Right hindlimb (tissue), 1 donor: ENCODE measurements at regions not wholly inside any gene's neighbourhood (a gene's known extent, or its start where the extent isn't known, plus 50 kb on each side); places are given as distances from the start of the nearest gene placed in this dataset.
"Not testable (repeated sequence)": the region's sequence is repeated elsewhere in the genome, so short reads cannot be mapped to it uniquely, and the experiment has no call there.

Experiments used
- DNase-seq: peaks from one replicate; pipeline ENCODE4 v3.0.0-alpha.2; 2018

DNA sequence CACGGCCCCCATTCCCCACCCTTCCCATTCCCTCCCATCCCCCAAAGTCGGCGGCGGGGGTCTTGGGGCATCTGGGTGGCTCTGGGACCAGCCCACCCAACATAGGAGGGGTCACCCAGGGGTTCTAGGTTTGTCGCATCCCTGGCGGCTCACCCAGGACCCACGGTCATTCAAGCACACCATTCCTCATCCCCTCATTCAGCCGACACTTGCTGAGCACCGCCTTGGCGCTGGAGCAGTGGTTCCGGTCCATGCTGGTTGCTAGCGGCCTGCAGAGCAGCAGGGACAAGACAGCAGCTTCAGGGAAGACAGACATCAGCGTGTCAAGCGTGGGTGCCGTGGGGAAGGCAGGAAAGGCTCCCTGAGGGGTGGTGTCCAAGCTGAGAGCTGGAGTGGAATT lies 50.5 kb upstream of the OTOS start:
- no peak for DNase-seq

DNA sequence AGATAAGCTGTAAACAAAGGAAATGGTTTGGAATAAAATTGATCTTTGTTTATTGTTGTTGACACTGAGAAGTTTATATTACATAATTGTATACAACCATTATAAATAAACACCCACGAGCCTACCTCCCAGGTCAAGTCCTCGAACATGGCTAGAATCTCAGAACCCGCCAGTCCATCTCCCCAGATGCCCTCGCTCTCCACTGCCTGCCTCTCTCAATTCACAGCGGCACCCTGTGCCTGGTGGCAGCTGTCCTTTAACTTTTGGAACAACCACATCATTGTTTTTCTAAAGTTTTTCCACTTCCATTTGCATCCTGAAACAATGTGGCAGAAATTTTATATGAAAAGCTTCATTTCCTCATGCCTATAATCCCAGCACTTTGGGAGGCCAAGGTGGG lies 52.2 kb upstream of the OTOS start:
- no peak for DNase-seq

DNA sequence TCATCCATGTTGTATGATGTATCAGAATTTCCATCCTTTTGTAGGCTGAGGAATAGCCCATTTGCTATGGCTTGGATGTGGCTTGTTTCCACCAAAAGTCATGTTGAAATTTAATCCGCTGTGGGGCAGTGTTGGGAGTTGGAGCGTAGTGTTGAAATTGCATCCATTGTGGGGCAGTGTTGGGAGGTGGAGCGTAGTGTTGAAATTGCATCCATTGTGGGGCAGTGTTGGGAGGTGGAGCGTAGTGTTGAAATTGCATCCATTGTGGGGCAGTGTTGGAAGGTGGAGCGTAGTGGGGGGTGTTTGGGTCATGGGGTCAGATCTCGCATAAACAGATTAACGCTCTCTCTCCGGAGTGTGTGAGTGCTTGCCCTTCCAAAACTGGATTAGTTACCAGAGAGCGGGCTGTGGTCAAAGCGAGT lies 53.9 kb upstream of the OTOS start:
- not testable (repeated sequence) for DNase-seq

DNA sequence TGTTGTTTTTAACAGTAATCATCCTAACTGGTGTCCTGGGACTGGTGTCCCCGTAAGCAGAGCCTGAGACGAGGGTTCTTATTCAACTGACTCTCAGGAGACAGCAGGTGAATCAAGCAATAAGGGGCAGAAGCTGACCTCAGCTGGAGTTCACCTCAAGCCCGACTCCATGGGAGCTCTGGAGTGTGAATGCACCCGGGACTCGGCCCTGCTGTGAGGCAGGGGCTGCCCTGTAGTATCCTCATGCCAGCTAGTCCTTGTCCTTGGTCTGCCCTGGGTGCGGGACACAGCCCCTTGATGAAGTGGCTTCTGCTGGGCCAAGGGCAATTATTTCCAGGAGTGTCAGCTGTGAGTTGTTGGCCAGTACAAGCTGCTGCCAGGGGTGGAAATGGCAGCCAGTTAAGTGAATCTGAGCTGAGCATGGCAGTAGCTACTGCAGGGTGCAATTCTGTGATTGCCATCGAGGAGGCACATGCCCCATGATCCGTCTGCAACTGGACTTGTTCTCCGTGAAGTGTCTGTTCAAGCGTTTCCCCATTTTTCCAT lies 54.9 kb upstream of the OTOS start:
- DNase-seq, result no peak

DNA sequence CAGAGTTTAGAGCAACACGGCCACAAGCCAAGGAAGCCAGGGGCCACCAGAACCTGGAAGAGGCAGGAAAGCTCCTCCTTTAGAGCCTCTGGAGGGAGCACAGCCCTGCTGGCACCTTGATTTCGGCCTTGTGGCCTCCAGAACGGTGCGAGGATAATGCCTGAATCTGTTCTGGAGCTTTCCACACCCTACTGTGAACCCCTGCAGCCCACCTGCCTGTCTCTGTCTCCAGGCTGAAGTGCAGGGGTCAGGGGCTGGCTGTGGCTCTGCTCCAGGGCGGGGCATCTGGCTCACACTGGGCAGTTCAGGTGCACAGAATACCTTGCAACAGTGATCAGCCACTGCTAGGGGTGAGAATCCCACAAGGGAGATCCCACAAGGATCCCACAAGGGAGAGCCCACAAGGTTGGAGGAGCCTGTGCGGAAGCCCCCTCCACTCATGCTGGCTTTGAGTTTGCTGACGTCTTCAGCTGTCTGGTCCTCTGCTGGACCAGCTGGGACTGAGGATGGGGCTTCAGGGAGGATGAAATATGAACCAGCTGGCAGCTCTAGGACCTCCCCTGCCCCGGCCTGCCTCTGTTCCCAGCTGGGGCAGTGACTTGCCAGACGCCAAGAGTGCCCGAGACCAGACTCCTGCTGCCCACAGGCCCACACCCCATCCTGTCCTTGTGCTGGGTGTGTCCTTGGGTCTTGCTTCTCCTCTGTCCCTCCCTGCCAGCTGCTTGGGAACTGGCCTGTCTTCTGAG lies 56.4 kb upstream of the OTOS start:
- peak; percentile 63 for DNase-seq

DNA sequence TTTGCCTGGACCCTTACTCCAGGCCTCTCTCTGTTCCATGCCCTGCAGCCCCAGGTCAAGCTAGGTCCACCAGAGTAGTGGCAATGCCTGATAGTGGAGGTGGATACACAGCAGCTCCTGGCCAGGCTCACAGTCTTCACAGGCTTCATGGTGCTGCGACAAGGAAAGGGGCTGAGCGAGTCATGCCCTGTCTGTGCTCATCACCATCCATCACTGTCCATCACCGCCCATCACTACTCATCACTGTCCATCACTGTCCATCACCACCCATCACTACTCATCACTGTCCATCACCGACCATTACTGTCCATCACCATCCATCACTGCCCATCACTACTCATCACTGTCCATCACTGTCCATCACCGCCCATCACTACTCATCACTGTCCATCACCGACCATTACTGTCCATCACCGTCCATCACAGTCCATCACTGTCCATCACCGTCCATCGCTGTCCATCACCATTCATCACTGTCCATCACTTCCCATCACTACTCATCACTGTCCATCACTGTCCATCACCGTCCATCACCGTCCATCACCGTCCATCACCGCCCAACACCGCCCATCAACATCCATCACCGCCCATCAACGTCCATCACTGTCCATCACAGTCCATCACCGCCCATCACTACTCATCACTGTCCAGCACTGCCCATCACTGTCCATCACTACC lies 57.1 kb upstream of the OTOS start:
- no peak for DNase-seq

DNA sequence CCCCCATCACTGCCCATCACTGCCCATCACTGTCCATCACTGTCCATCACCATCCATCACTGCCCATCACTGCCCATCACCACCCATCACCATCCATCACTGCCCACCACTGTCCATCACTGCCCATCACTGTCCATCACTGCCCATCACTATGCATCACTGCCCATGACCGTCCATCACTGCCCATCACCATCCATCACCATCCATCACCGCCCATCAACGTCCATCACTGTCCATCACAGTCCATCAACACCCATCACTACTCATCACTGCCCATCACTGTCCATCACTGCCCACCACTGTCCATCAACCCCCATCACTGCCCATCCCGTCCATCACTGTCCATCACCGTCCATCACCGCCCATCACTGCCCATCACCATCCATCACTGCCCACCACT lies 57.8 kb upstream of the OTOS start:
- DNase-seq, result no peak

DNA sequence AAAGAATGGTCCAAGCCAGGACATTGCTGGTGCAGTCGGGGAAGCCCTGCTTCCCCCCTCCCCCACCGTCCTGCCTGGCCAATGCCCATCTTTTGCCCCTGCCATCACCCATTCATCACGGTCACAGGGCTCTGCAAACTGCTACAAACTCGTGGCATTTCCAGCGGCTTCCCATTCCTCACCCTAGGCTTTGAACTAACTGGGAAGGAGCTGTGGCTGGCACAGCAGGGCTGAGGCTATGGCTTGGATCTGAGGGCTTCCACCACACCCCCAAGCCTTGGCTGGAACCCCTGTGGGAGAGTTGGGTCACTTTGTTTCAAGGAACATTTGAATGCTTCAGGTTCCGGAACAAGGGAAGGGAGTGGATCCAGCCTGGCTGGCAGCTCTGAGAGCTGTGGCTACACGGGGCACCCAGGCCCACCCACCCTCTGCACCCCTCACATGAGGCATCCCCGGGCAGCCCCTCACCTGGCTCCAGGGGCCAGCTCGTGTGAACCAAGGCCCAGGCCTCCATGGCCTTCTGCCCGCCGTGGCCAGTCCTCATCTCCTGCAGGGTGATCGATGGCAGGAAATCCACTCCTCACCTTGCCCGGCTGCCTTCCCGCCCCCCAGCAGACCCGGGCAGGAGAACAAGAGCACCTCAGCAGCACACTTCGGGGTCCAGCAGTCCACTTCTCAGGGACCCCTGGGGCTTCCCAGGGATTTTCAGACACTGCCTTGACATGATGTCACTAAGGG lies 58.8 kb upstream of the OTOS start:
- no peak for DNase-seq

DNA sequence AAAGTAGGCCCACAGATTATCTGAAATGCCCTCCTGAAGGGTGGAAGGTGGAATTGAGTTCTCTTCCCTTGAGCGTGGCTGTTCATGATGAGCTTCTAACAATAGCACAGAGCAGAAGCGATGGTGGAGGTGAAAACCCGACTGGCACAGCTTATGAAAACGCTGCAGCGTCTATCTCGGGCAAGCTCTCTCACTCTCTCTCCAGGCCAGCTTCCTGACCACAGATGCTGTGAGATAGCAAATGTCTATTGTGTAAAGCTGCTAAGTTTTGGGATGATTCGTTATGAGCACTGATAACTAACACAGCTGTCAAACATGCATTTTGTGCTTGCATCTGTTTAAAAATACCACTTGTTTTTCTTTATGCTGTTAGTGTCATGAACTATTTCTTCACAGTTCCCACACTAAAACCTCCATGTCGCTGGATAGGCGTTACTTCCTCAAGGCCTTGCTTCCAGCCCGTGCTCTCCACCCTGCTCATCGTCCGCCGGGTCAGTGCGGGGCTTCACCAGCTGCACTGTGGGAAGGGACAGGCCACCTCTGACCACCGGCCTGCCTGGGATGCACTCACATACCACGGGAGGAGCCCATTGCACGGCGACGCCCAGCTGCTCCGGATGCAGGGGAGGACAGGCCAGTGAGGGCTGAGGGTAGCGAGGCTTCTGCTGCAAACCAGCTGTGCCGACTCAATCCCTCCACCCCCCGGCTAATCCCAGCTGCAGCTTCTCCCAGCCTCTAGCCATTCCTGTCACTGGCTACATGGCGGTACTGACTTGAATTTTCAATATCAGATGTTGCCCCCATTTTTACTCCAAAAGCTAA lies 60.0 kb upstream of the OTOS start:
- peak; percentile 72 for DNase-seq

DNA sequence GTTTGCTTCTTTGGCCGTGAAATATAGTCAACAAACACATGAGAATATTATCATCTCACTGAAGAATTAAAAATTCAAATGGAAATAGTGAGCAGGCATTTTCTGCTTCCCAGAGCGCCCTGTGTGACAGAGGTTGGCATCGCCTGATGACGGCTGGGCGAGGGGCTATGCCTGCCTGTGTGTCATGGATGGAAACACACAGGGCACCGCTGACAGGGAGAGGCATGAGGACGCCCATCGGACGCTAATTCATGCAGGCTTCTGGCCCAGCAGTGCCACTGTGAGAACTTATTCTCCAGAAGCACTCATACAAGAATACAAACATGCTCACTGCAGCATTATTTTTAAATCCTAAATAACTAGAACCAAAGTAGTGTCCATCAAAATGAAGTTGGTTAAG lies 61.4 kb upstream of the OTOS start:
- DNase-seq, result no peak

DNA sequence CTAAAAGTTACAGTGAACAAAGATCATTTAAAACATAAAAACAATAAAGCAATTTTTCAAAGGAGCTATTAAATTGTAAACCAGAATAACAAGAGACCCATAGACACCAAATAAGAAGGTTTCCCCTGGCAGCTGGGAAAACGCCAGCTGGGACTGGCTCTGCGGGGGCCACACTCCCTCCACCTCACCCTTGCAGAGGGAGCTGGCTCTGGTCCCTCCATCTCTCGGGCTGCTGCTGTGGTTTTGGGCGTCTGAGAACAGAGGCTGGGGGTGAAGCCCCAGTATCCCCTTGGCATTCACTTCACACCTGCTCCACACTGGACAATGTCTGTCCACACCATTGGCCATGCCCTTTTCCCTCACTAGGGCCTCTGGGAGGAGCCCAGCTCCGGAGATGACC lies 62.1 kb upstream of the OTOS start:
- DNase-seq, result no peak

DNA sequence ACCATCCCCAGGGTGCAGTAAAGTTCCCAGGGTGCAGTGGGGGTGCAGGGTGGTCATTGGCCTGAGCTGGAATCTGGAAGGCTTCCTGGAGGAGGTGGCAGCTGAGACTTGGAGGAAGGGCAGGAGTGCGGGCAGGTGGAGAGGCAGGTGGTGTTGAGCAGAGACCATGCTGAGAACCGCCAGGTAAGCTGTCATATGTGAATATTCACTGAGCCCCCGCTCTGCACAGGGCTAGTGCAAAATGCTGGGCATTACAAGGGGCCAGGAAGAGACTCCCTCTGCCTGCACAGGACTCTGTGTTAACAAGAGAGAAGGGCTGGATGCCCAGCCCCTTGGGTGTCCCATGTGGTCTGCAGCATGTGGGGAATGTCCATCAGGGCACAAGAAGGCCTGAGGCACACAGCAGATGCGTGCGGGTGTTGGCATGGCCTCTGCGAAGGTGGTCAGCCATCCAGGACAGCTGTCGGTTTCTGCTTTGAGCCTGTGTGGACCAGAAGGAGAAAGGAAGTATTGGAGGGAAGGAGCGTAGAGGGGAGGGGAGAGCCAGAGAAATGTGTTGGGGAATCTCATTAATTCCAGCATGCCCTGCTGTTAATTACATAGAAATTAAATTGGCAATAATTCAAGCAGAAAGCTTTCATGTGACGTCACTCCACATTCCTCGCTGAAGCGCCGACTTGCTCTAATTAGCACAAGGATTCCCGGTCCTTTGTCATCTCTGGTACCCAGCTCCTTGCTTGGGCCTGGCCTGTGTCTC lies 62.8 kb upstream of the OTOS start:
- DNase-seq, result no peak

DNA sequence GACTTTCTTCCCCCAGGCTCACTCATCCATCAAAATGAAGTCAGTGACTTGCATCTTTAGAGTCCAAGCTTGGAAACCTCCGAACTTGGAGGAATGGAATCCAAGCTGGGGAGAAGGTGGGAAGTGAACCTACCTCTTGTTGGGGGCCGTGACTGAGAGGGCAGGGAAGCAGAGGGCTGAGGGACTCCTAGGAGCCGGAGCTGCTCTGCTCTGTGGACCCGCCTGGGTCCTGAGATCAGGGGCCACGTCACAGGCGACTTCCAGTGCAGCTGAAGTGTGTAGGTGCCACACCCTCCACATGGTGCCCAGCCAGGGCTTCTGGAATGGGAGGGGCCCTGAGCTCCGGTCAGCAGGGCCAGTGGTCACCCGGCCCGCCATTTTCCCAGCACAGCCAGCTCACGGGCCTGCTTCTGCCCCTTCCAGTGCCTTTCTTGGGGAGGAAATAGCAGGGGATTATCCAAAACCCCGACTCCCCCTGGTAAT lies 63.4 kb upstream of the OTOS start:
- DNase-seq, result no peak

DNA sequence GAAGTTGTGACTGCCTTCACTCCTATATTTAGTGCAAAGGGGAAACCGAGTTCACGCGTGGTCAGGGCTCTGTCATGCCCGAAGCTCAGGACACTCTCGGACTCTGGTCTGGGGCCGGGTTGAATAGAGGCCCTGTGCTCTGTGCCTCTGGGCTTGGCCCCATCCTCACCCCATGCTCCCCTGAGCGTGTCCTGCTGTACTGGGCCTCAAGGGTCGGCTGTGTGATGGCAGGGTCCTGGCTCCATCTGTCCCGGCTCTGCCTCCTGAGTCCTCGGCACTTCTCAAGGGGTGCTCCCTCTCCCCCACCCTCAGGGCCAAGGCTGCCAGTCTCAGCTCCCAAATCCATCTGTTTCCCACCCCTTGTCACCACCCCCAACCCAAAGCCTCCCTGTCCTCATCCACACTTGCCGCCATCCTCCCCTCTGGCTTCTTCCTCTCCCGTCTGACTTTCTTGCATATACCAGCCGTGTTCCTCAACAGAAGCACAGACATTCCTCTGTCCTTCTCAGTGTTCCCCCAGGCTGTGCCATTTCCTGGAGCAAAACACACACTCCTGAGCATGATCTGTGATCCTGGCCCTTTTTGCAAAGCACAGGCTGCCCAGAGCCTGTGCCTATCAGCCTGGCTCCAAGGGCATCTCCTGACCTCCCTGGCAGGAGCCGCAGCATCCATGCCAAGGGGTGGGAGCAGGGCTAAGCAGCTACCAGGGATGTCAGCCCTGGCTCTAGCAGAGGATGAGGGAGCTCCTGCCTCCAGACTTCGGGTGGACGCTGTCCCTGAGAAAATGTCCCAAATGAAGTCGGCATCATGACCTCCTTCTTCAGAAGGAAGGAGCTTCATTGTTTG lies 64.2 kb upstream of the OTOS start:
- no peak for DNase-seq

DNA sequence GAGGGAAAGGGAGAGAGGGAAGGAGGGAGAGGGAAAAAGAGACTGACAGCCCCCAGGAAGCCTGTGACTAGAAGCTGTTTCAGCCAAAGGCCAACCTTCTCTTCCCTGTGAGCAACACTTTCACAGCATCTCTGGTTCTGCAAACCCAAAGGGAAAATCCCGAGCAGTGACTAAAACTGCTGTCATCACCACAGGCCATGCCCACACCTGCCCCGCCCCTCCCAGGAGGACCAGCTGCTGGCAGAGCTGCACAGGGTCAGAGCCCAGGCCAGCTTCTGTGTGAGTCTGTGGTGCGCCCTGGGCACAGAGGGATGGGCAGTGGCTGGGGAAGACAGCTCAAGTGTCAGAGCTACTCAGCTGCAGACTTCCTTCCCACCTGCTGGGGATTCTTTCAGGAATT lies 64.9 kb upstream of the OTOS start:
- peak; percentile 49 for DNase-seq

DNA sequence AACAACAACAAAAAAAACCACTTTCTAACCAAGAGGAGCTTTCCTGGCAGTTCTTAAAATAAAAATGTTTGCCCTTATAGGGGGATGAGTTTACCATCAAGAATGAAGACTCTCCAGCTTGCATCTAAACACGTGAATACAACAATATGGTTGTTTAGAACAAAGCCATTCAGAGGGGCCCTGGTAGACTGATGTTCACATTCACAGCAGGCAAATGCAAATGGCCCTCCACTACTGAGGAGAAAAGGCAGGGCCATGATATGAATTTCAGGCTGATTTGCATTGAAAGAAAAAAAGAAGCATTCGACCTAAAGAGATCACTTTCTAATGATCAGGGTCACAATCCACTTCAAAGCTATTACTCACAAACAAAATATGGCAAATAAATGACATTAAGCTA lies 65.3 kb upstream of the OTOS start:
- DNase-seq, result no peak

DNA sequence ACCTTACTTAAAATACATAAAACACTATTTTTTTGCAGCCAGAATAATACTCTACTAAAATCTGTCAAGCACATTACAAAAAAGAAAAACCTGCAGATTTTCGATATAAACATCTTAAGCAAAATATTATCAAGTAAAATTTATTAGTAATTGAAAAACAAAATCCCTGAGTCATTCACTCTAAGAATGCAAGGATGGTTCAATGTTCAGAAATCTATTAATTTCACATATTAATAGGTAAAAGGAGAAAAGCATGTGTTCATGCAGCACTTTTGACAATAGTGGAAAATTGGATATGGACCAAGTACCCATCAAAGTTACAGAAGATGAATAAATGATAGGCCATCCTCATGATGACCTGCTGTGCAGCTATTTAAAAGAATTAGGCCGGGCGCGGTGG lies 66.2 kb upstream of the OTOS start:
- no peak for DNase-seq

DNA sequence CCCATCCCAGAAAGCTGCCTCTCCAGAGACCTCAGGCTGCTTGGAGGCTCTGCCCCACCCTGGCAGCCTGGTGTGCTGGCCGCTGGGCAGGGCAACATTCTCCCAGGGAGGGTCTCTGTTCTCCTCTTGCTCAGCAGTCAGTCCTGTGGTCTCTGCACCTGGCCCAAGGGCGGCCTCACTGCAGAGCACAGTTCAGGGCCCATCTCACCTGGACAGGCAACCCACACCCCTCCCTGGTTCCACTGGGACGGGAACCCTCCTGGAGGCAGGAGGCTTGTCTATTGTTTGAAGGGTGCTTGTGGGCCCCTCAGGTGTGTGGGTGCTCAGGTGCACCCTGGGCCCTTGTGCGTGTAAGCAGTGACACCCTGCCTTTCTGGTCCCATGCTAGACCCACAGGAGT lies 67.2 kb upstream of the OTOS start:
- no peak for DNase-seq

DNA sequence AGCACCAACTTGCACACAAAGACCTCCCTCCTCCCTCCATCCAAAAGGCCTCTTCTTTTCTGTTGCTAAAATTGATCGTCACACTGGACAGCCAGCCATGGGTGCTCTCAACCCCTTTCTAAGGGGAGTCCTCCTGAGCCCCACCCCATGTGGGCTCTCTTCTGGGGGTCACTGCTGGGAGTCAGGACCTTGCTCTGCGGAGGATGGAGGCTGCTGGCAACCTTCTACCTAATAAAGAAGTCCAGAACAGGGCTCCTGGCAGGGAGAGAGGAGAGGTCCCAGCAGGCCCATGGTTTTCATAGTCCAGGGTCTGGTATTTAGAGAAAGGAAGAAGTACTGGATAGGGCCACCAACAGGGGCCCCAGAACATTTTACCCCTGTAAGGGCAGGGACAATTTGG lies 67.6 kb upstream of the OTOS start:
- no peak for DNase-seq

DNA sequence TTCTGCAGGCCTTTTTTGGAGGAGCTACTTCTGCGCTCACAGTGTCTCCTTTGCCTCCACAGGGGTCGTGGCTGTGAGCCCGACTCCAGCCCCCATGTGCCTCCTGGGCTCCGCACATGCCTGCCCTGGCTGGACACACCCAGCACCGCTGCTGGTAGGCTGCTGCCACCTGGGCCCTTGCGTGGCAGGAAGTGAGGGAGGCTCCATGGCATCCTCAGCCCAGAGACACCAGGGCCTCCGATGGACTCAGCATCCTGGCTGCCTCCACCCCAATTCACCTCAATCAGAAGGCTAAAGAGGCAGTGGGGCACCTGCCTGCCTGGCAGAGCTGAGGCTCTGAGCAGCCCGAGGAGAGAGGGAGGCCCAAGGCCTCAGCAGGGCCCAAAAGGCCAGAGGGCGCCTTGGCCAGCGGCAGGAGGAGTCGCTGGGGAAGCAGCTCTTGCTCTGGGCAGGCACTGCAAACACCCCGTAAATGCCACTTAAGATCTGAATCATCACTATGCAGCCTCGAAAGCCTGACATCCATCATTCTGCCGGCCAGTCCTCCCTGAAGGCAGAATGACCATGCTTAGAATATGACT lies 68.3 kb upstream of the OTOS start:
- DNase-seq, result no peak

DNA sequence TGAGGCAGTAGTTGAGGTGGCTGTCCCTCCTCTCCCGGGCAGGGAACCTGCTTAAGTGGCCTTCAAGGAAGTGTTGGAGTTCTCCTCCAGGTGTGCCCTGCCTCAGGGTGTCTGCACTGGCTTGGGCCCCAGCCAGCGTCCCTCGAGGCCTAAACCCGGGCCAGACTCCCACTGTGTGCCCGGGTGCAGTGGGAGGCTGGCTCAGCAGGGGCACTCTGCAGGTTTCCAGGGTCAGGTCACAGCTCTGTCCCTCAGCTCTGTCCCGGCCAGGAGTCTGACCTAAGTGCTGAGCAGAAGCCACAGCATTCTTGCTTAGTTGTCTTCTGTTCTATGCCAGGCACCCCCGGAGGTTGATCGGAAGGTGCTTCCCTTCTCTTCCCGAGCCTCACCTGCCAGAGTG lies 69.0 kb upstream of the OTOS start:
- DNase-seq, result no peak
